Duodenal mucosa (tissue), 2 donors: ENCODE measurements at regions not wholly inside any gene's neighbourhood (a gene's known extent, or its start where the extent isn't known, plus 50 kb on each side); places are given as distances from the start of the nearest gene placed in this dataset.
"Not testable (repeated sequence)": the region's sequence is repeated elsewhere in the genome, so short reads cannot be mapped to it uniquely, and the experiment has no call there.

Experiments used
- H3K27ac ChIP-seq: one replicate; pipeline ENCODE4 v1.7.0; 2013; ENCODE audit warnings: low read depth, low read length
- H3K27me3 ChIP-seq, 2 donors: one replicate each; pipeline ENCODE4 v1.7.0; 2013; ENCODE audit warnings: low read length in 2 of 2, control low read depth in 1 of 2; ENCODE audit not compliant: insufficient read depth in 2 of 2, control insufficient read depth in 1 of 2
- H3K36me3 ChIP-seq, 2 donors: one replicate each; pipeline ENCODE4 v1.7.0; 2013; ENCODE audit warnings: low read length in 2 of 2, control low read depth in 1 of 2; ENCODE audit not compliant: insufficient read depth in 2 of 2, control insufficient read depth in 1 of 2
- H3K4me1 ChIP-seq, 2 donors: one replicate each; pipeline ENCODE4 v1.7.0; 2013; ENCODE audit warnings: low read length in 2 of 2, control low read depth in 1 of 2; ENCODE audit not compliant: insufficient read depth in 2 of 2, control insufficient read depth in 1 of 2
- H3K4me3 ChIP-seq, 2 donors: one replicate each; pipeline ENCODE4 v1.7.0; 2013; ENCODE audit warnings: low read length in 2 of 2, low read depth in 1 of 2
- H3K9ac ChIP-seq, 2 donors: one replicate each; pipeline ENCODE4 v1.7.0; 2013; ENCODE audit warnings: low read length in 2 of 2, low read depth in 1 of 2
- H3K9me3 ChIP-seq, 2 donors: one replicate each; pipeline ENCODE4 v1.7.0; 2013; ENCODE audit warnings: low read length in 2 of 2, control low read depth in 1 of 2; ENCODE audit not compliant: control insufficient read depth in 1 of 2

GRCh38 chr10:120105492-120105891 lies 213.0 kb downstream of the SEC23IP start:
- Histone ChIP-seq H3K9ac (no peak overlapping the region), H3K27me3 (peaks cover 0 to 3% of the 10 kb centered on the region in 2 donors), H3K27ac (no peak overlapping the region), H3K4me1 (no peaks in the 10 kb centered on the region), H3K9me3 (no peaks in the 10 kb centered on the region), H3K36me3 (no peaks in the 10 kb centered on the region), H3K4me3 (no peak overlapping the region)

GRCh38 chr10:120108916-120109315 lies 216.4 kb downstream of the SEC23IP start:
- H3K27me3 ChIP-seq: peaks cover 0 to 1% of the 10 kb centered on the region in 2 donors
- no peaks in the 10 kb centered on the region for H3K36me3 ChIP-seq
- no peak overlapping the region for H3K9ac ChIP-seq
- no peak overlapping the region for H3K27ac ChIP-seq
- H3K9me3 ChIP-seq: no peaks in the 10 kb centered on the region
- no peaks in the 10 kb centered on the region for H3K4me1 ChIP-seq
- H3K4me3 ChIP-seq: no peak overlapping the region

- not testable (repeated sequence) for H3K27ac ChIP-seq, H3K4me3 ChIP-seq, H3K27me3 ChIP-seq, H3K9me3 ChIP-seq, H3K4me1 ChIP-seq, H3K9ac ChIP-seq, H3K36me3 ChIP-seq
Measured at GRCh38 chr10:120109725-120110124, 217.2 kb downstream of the SEC23IP start.

- Histone ChIP-seq H3K36me3 (no peaks in the 10 kb centered on the region), H3K27ac (no peak overlapping the region), H3K9me3 (no peaks in the 10 kb centered on the region), H3K4me3 (no peak overlapping the region), H3K9ac (no peak overlapping the region), H3K4me1 (no peaks in the 10 kb centered on the region), H3K27me3 (no peaks in the 10 kb centered on the region)
Measured at GRCh38 chr10:120110196-120110595, 217.7 kb downstream of the SEC23IP start.

- no peaks in the 10 kb centered on the region for H3K27me3 ChIP-seq
Measured at GRCh38 chr10:120111628-120112027, 219.1 kb downstream of the SEC23IP start.

GRCh38 chr10:120112809-120113208 lies 220.3 kb downstream of the SEC23IP start:
- H3K9ac ChIP-seq: no peak overlapping the region
- H3K36me3 ChIP-seq: no peaks in the 10 kb centered on the region
- no peak overlapping the region for H3K4me3 ChIP-seq
- H3K9me3 ChIP-seq: no peaks in the 10 kb centered on the region
- no peaks in the 10 kb centered on the region for H3K4me1 ChIP-seq
- no peak overlapping the region for H3K27ac ChIP-seq
- no peaks in the 10 kb centered on the region for H3K27me3 ChIP-seq

More at GRCh38 chr10:120111628-120112027, 219.1 kb downstream of the SEC23IP start:
- no peaks in the 10 kb centered on the region for H3K9me3 ChIP-seq
- H3K36me3 ChIP-seq: no peaks in the 10 kb centered on the region
- H3K27ac ChIP-seq: no peak overlapping the region
- H3K4me1 ChIP-seq: no peaks in the 10 kb centered on the region
- no peak overlapping the region for H3K4me3 ChIP-seq
- no peak overlapping the region for H3K9ac ChIP-seq

- H3K27ac ChIP-seq: no peak overlapping the region
- H3K27me3 ChIP-seq: no peaks in the 10 kb centered on the region
- H3K4me1 ChIP-seq: no peaks in the 10 kb centered on the region
- no peaks in the 10 kb centered on the region for H3K9me3 ChIP-seq
- no peaks in the 10 kb centered on the region for H3K36me3 ChIP-seq
- H3K9ac ChIP-seq: no peak overlapping the region
- no peak overlapping the region for H3K4me3 ChIP-seq
Measured at GRCh38 chr10:120115959-120116358, 223.4 kb downstream of the SEC23IP start.

- no peak overlapping the region for H3K4me3 ChIP-seq
- H3K36me3 ChIP-seq: no peaks in the 10 kb centered on the region
- H3K4me1 ChIP-seq: no peaks in the 10 kb centered on the region
- H3K9me3 ChIP-seq: no peaks in the 10 kb centered on the region
- H3K27ac ChIP-seq: no peak overlapping the region
- H3K27me3 ChIP-seq: no peaks in the 10 kb centered on the region
- no peak overlapping the region for H3K9ac ChIP-seq
Measured at GRCh38 chr10:120121768-120122167, 229.2 kb downstream of the SEC23IP start.

GRCh38 chr10:120131183-120131582 lies 238.7 kb downstream of the SEC23IP start:
- Histone ChIP-seq H3K27ac (no peak overlapping the region), H3K4me1 (no peaks in the 10 kb centered on the region)

GRCh38 chr10:120132811-120133210 lies 240.3 kb downstream of the SEC23IP start:
- H3K9ac ChIP-seq: no peak overlapping the region
- no peaks in the 10 kb centered on the region for H3K27me3 ChIP-seq
- H3K27ac ChIP-seq: no peak overlapping the region
- H3K4me3 ChIP-seq: no peak overlapping the region
- H3K4me1 ChIP-seq: no peaks in the 10 kb centered on the region
- H3K36me3 ChIP-seq: no peaks in the 10 kb centered on the region
- no peaks in the 10 kb centered on the region for H3K9me3 ChIP-seq

More at GRCh38 chr10:120131183-120131582, 238.7 kb downstream of the SEC23IP start:
- Histone ChIP-seq H3K27me3 (no peaks in the 10 kb centered on the region), H3K9me3 (no peaks in the 10 kb centered on the region), H3K36me3 (no peaks in the 10 kb centered on the region), H3K4me3 (no peak overlapping the region), H3K9ac (no peak overlapping the region)

- no peaks in the 10 kb centered on the region for H3K27me3 ChIP-seq
- H3K36me3 ChIP-seq: no peaks in the 10 kb centered on the region
- H3K4me3 ChIP-seq: no peak overlapping the region
- H3K27ac ChIP-seq: no peak overlapping the region
- no peaks in the 10 kb centered on the region for H3K4me1 ChIP-seq
- H3K9ac ChIP-seq: no peak overlapping the region
- no peaks in the 10 kb centered on the region for H3K9me3 ChIP-seq
Measured at GRCh38 chr10:120138689-120139088, 246.2 kb downstream of the SEC23IP start.
